HTR-8/SVneo (cell line): ENCODE measurements at regions not wholly inside any gene's neighbourhood (a gene's known extent, or its start where the extent isn't known, plus 50 kb on each side); places are given as distances from the start of the nearest gene placed in this dataset.
A peak's percentile ranks its signal among the peaks of the same experiment; 100 is the strongest.
"Not testable (repeated sequence)": the region's sequence is repeated elsewhere in the genome, so short reads cannot be mapped to it uniquely, and the experiment has no call there.

ENCODE experiments used
- DNase-seq: peaks from one replicate; pipeline ENCODE4 v3.0.0; 2011; ENCODE audit warnings: low spot score, mixed read lengths; ENCODE audit not compliant: insufficient read length
- FAIRE-seq: peaks from 2 replicates; lab custom pipeline; 2011; peaks lifted over from hg19 to GRCh38; lab: Jason Lieb, UNC

- FAIRE-seq (no peak), DNase-seq (peak; percentile 26)
Measured at GRCh38 chr2:39487398-39488250, 50.5 kb upstream of the MAP4K3 start.

GRCh38 chr2:39488450-39488849 is 51.4 kb upstream of the MAP4K3 start:
- FAIRE-seq (peak; percentile 9), DNase-seq (no peak)

- FAIRE-seq (no peak), DNase-seq (no peak)
Measured at GRCh38 chr2:39490586-39490985, 53.5 kb upstream of the MAP4K3 start.

- DNase-seq (no peak), FAIRE-seq (no peak)
Measured at GRCh38 chr2:39491653-39492052, 54.6 kb upstream of the MAP4K3 start.

- FAIRE-seq (no peak), DNase-seq (peak; percentile 69)
Measured at GRCh38 chr2:39492095-39492590, 55.1 kb upstream of the MAP4K3 start.

GRCh38 chr2:39492716-39493115 is 55.6 kb upstream of the MAP4K3 start:
- FAIRE-seq = no peak

GRCh38 chr2:39494784-39495251 is 57.7 kb upstream of the MAP4K3 start:
- FAIRE-seq (peak; percentile 94), DNase-seq (peak; percentile 90)

More at GRCh38 chr2:39492716-39493115, 55.6 kb upstream of the MAP4K3 start:
- DNase-seq = no peak

- FAIRE-seq = no peak
- no peak for DNase-seq
Measured at GRCh38 chr2:39497082-39497801, 60.2 kb upstream of the MAP4K3 start.

GRCh38 chr2:39498176-39498575 is 61.1 kb upstream of the MAP4K3 start:
- DNase-seq = not testable (repeated sequence)

GRCh38 chr2:39498786-39499185 is 61.7 kb upstream of the MAP4K3 start:
- no peak for DNase-seq
- no peak for FAIRE-seq

More at GRCh38 chr2:39498176-39498575, 61.1 kb upstream of the MAP4K3 start:
- not testable (repeated sequence) for FAIRE-seq

- FAIRE-seq = no peak
- no peak for DNase-seq
Measured at GRCh38 chr2:39499336-39499735, 62.3 kb upstream of the MAP4K3 start.

- FAIRE-seq (no peak), DNase-seq (no peak)
Measured at GRCh38 chr2:39501412-39501811, 64.3 kb upstream of the MAP4K3 start.

- DNase-seq = no peak
- no peak for FAIRE-seq
Measured at GRCh38 chr2:39503277-39503676, 66.2 kb upstream of the MAP4K3 start.

GRCh38 chr2:39504790-39505335 is 67.8 kb upstream of the MAP4K3 start:
- peak; percentile 42 for FAIRE-seq
- DNase-seq = peak; percentile 29

GRCh38 chr2:39506215-39506614 is 69.1 kb upstream of the MAP4K3 start:
- DNase-seq (no peak), FAIRE-seq (no peak)

- FAIRE-seq = no peak
Measured at GRCh38 chr2:39508198-39508597, 71.1 kb upstream of the MAP4K3 start.

GRCh38 chr2:39510140-39510539 is 73.1 kb upstream of the MAP4K3 start:
- DNase-seq (no peak), FAIRE-seq (no peak)

More at GRCh38 chr2:39508198-39508597, 71.1 kb upstream of the MAP4K3 start:
- peak; percentile 41 for DNase-seq

GRCh38 chr2:39511219-39511604 is 74.1 kb upstream of the MAP4K3 start:
- FAIRE-seq = no peak
- DNase-seq = no peak

- no peak for FAIRE-seq
- DNase-seq = no peak
Measured at GRCh38 chr2:39511605-39512433, 74.7 kb upstream of the MAP4K3 start.

- DNase-seq (no peak), FAIRE-seq (no peak)
Measured at GRCh38 chr2:39512434-39512935, 75.4 kb upstream of the MAP4K3 start.
